ENCODE measurements at regions not wholly inside any gene's neighbourhood (a gene's known extent, or its start where the extent isn't known, plus 50 kb on each side); places are given as distances from the start of the nearest gene placed in this dataset.

- ATAC-seq (no peak), DNase-seq (no peak)
- Histone ChIP-seq H3K9me2 (replicated peaks; ENCODE audit: low read length) (no peaks in the 10 kb centered on the region), H3K4me1 (ENCODE audit: insufficient read depth, low read length) (no peaks in the 10 kb centered on the region), H3K36me3 (ENCODE audit: low read depth, low read length) (no peaks in the 10 kb centered on the region), H3K9me3 (ENCODE audit: low read length) (no peaks in the 10 kb centered on the region), H3K9ac (ENCODE audit: low read length) (no peak overlapping the region), H3K79me2 (ENCODE audit: low read length) (no peaks in the 10 kb centered on the region), H3K27me3 (ENCODE audit: low read length) (no peaks in the 10 kb centered on the region), H3K4me2 (ENCODE audit: low read length) (no peak overlapping the region), H2AFZ (ENCODE audit: low read length) (no peak overlapping the region), H3K27ac (ENCODE audit: low read length) (no peak overlapping the region), H4K20me1 (ENCODE audit: low read length) (no peaks in the 10 kb centered on the region), H3K4me3 (ENCODE audit: low read length) (no peak overlapping the region), H3F3A (ENCODE audit: low read length, unreplicated experiment) (no peaks in the 10 kb centered on the region)
- ChIA-PET POLR2A (ENCODE audit: unreplicated experiment) (no interaction called here), CTCF (no interaction called here)
- no TSS peak for BruUV-seq (replicated peaks)
- TF ChIP-seq EZH2phosphoT487 (IDR thresholded peaks at IDR 0.05; ENCODE audit: borderline replicate concordance, low read length), result no peak
- TF ChIP-seq CTCF (conservative IDR thresholded peaks at IDR 0.05; ENCODE audit: low read depth, low read length), result no peak
- no peak for TF ChIP-seq EZH2 (IDR thresholded peaks at IDR 0.05; ENCODE audit: low read length, unreplicated experiment)
- intact Hi-C loops (cut with micrococcal nuclease), result no loop called here
Observed at GRCh38 chr12:78418919-78419318, 445.7 kb upstream of the SYT1 start.

GRCh38 chr12:78419513-78419912 lies 445.1 kb upstream of the SYT1 start:
- ChIA-PET POLR2A (ENCODE audit: unreplicated experiment) (no interaction called here), CTCF (no interaction called here)
- H3K9me2 ChIP-seq (replicated peaks; ENCODE audit: low read length), result no peaks in the 10 kb centered on the region
- no peak overlapping the region for H3K9ac ChIP-seq (ENCODE audit: low read length)
- no peak overlapping the region for H2AFZ ChIP-seq (ENCODE audit: low read length)
- intact Hi-C loops (cut with micrococcal nuclease), result no loop called here
- H3K4me2 ChIP-seq (ENCODE audit: low read length), result no peak overlapping the region
- no peak overlapping the region for H3K4me3 ChIP-seq (ENCODE audit: low read length)
- H3F3A ChIP-seq (ENCODE audit: low read length, unreplicated experiment), result no peaks in the 10 kb centered on the region
- no peaks in the 10 kb centered on the region for H3K27me3 ChIP-seq (ENCODE audit: low read length)
- no peak overlapping the region for H3K27ac ChIP-seq (ENCODE audit: low read length)
- H3K36me3 ChIP-seq (ENCODE audit: low read depth, low read length), result no peaks in the 10 kb centered on the region
- ATAC-seq (no peak), DNase-seq (no peak)
- no peaks in the 10 kb centered on the region for H3K79me2 ChIP-seq (ENCODE audit: low read length)
- no peaks in the 10 kb centered on the region for H4K20me1 ChIP-seq (ENCODE audit: low read length)
- no TSS peak for BruUV-seq (replicated peaks)
- no peaks in the 10 kb centered on the region for H3K4me1 ChIP-seq (ENCODE audit: insufficient read depth, low read length)
- TF ChIP-seq CTCF (conservative IDR thresholded peaks at IDR 0.05; ENCODE audit: low read depth, low read length) (no peak), EZH2 (IDR thresholded peaks at IDR 0.05; ENCODE audit: low read length, unreplicated experiment) (no peak), EZH2phosphoT487 (IDR thresholded peaks at IDR 0.05; ENCODE audit: borderline replicate concordance, low read length) (no peak)
- no peaks in the 10 kb centered on the region for H3K9me3 ChIP-seq (ENCODE audit: low read length)

- no TSS peak for BruUV-seq (replicated peaks)
Observed at GRCh38 chr12:78420991-78421390, 443.6 kb upstream of the SYT1 start.

More at GRCh38 chr12:78420991-78421390, 443.6 kb upstream of the SYT1 start:
- H2AFZ ChIP-seq (ENCODE audit: low read length), result no peak overlapping the region
- H3K27me3 ChIP-seq (ENCODE audit: low read length), result no peaks in the 10 kb centered on the region
- no peaks in the 10 kb centered on the region for H3K9me3 ChIP-seq (ENCODE audit: low read length)
- H4K20me1 ChIP-seq (ENCODE audit: low read length), result no peaks in the 10 kb centered on the region
- TF ChIP-seq EZH2 (IDR thresholded peaks at IDR 0.05; ENCODE audit: low read length, unreplicated experiment) (no peak), EZH2phosphoT487 (IDR thresholded peaks at IDR 0.05; ENCODE audit: borderline replicate concordance, low read length) (no peak), CTCF (conservative IDR thresholded peaks at IDR 0.05; ENCODE audit: low read depth, low read length) (no peak)
- H3F3A ChIP-seq (ENCODE audit: low read length, unreplicated experiment), result no peaks in the 10 kb centered on the region
- ATAC-seq (no peak), DNase-seq (no peak)
- POLR2A ChIA-PET (ENCODE audit: unreplicated experiment), result no interaction called here
- CTCF ChIA-PET, result no interaction called here
- H3K9ac ChIP-seq (ENCODE audit: low read length), result no peak overlapping the region
- no peaks in the 10 kb centered on the region for H3K36me3 ChIP-seq (ENCODE audit: low read depth, low read length)
- H3K4me1 ChIP-seq (ENCODE audit: insufficient read depth, low read length), result no peaks in the 10 kb centered on the region
- intact Hi-C loops (cut with micrococcal nuclease), result loop anchor here (10.0 kb wide), 1 partner anchor 1596 kb away; no protein-coding TSS in a partner anchor
- no peak overlapping the region for H3K4me3 ChIP-seq (ENCODE audit: low read length)
- H3K4me2 ChIP-seq (ENCODE audit: low read length), result no peak overlapping the region
- no peak overlapping the region for H3K27ac ChIP-seq (ENCODE audit: low read length)
- H3K79me2 ChIP-seq (ENCODE audit: low read length), result no peaks in the 10 kb centered on the region
- no peaks in the 10 kb centered on the region for H3K9me2 ChIP-seq (replicated peaks; ENCODE audit: low read length)
